Mucosa of stomach (tissue), 1 donor: ENCODE measurements at regions not wholly inside any gene's neighbourhood (a gene's known extent, or its start where the extent isn't known, plus 50 kb on each side); places are given as distances from the start of the nearest gene placed in this dataset.

ENCODE experiments used
- H3K27me3 ChIP-seq: one replicate; pipeline ENCODE4 v1.7.0; 2013; ENCODE audit warnings: mild to moderate bottlenecking, low read length; ENCODE audit not compliant: control insufficient read depth, insufficient read depth
- H3K36me3 ChIP-seq: one replicate; pipeline ENCODE4 v1.7.0; 2013; ENCODE audit warnings: low read length; ENCODE audit not compliant: control insufficient read depth, insufficient read depth
- H3K4me1 ChIP-seq: one replicate; pipeline ENCODE4 v1.7.0; 2013; ENCODE audit warnings: mild to moderate bottlenecking, low read length; ENCODE audit not compliant: control insufficient read depth, insufficient read depth
- H3K4me3 ChIP-seq: one replicate; pipeline ENCODE4 v1.7.0; 2013; ENCODE audit warnings: low read length
- H3K9ac ChIP-seq: one replicate; pipeline ENCODE4 v1.7.0; 2013; ENCODE audit warnings: mild to moderate bottlenecking, low read length, moderate library complexity
- H3K9me3 ChIP-seq: one replicate; pipeline ENCODE4 v1.7.0; 2013; ENCODE audit warnings: mild to moderate bottlenecking, low read length, moderate library complexity; ENCODE audit not compliant: control insufficient read depth
- donor health status: Pancreatic carcinoma.

DNA sequence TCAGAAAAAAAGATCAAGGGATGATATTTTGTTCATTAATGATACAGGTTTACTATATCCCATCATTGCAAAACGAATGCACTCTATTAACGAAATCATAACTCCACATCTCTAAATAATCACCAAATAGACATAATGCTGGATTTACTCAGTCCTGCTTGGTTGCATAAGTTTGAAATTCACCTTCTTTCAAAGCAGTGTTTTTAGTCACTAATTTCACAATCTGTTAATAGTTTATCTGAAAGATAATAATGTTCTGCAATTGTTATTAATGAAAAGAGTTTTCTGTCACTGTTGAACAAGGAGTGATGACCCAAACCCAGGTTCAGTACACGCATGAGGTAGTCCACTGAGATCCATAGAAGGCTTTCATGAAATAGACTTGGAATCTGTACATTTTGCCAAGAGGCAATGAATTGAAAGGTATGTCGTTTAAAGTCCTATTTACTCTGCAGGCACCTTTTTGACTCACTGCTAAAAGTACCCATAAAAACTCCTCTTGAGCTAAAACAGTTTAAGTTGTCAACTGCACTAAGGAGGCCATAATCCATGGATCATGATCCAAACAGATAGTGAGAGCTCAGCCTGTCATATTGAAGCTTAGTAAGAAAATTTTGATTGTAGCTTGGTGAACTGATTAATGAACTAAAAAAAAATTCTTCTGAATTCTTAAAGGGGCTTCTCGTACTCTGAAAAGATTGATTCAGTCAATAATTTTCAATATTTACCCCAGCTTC is 75.6 kb upstream of the MBNL1 start:
- Histone ChIP-seq H3K9me3 (no peaks in the 10 kb centered on the region), H3K27me3 (no peaks in the 10 kb centered on the region), H3K4me3 (no peak overlapping the region), H3K9ac (no peak overlapping the region), H3K4me1 (peaks cover 16% of the 10 kb centered on the region), H3K36me3 (no peaks in the 10 kb centered on the region)

DNA sequence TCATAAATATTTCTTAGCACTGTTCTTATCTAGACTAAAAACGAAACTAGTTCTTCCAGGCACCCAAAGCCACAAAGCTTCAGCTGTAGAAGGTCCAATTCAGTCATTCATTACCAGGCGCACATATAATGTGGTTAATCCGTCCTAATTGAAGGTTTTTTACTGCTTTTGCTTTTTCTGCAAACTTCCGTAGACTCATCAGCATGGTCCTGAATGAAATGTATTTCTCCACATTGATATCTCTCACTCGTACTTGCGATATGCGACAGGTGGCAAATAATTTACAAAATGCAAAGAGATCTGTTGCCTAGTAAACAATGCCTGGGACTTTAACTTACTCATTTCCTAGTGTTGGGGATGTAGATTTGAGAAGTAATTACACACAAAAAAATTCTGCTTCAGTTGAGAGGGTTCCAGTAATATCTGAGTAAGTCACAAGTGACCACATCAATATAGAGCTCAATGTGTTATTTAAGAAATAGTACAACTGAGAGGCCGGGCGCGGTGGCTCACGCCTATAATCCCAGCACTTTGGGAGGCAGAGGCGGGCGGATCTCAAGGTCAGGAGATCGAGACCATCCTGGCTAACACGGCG is 75.0 kb upstream of the MBNL1 start:
- Histone ChIP-seq H3K4me3 (no peak overlapping the region), H3K9me3 (no peaks in the 10 kb centered on the region), H3K27me3 (no peaks in the 10 kb centered on the region), H3K36me3 (no peaks in the 10 kb centered on the region), H3K4me1 (peaks cover 22% of the 10 kb centered on the region), H3K9ac (no peak overlapping the region)

DNA sequence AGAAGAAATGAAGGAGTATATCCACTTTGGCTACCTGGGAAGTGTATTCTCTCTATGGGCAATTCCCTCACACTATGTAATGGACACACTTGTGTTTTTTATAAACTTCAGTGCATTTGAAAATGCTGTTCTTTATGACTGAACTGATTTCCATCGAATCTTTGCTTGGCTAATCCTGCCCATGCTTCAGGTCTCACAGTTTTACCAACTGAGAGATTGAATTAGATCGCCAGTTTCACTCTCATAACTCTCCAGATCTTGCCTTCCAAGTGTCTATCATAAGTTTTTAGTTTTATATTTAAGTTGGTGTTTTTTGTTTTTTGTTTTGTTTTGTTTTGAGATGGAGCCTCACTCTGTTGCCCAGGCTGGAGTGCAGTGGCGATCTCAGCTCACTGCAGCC is 73.5 kb upstream of the MBNL1 start:
- Histone ChIP-seq H3K36me3 (no peaks in the 10 kb centered on the region), H3K27me3 (no peaks in the 10 kb centered on the region), H3K9me3 (no peaks in the 10 kb centered on the region), H3K9ac (no peak overlapping the region), H3K4me3 (no peak overlapping the region), H3K4me1 (peaks cover 23% of the 10 kb centered on the region)

DNA sequence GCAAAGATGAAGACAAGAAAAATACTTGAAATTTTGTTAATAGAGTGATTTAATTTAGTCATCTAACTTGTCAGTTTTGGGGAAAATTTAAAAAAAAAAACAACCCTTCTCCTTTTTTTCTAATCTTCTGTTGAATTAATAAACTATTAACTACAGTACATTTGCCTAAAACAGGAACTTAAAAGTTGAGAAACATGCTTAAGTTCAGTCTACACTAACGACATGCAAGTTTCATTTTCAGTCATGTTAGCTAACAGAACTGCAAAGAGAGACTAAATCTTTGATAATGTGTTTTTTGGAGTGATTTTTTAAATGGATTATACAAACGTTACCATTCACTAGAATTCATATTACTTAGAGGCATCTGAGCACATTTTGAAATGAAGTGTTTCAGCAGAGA is 71.9 kb upstream of the MBNL1 start:
- H3K4me1 ChIP-seq: peaks cover 30% of the 10 kb centered on the region
- no peaks in the 10 kb centered on the region for H3K9me3 ChIP-seq
- no peak overlapping the region for H3K9ac ChIP-seq
- no peaks in the 10 kb centered on the region for H3K27me3 ChIP-seq
- H3K36me3 ChIP-seq: no peaks in the 10 kb centered on the region
- H3K4me3 ChIP-seq: no peak overlapping the region

DNA sequence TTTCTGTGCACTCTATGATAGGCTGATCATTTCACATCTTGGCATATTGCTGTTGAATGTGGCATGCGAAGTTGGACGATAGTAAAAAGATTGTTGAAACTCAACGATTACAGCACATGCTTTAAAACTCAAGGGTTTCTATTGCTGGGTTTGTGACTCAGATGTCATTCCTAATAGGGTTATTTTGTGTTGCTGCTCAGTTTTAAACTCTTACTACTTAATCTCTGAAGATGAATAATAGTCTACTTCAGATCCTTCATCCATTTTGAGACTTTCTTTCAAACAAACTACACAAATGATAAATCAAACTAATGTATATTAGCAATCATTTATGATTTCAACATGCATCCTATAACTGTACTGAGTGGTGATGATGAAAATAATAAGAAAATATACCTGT is 71.3 kb upstream of the MBNL1 start:
- Histone ChIP-seq H3K36me3 (no peaks in the 10 kb centered on the region), H3K4me1 (peaks cover 30% of the 10 kb centered on the region), H3K27me3 (no peaks in the 10 kb centered on the region), H3K9me3 (no peaks in the 10 kb centered on the region), H3K4me3 (no peak overlapping the region), H3K9ac (no peak overlapping the region)

DNA sequence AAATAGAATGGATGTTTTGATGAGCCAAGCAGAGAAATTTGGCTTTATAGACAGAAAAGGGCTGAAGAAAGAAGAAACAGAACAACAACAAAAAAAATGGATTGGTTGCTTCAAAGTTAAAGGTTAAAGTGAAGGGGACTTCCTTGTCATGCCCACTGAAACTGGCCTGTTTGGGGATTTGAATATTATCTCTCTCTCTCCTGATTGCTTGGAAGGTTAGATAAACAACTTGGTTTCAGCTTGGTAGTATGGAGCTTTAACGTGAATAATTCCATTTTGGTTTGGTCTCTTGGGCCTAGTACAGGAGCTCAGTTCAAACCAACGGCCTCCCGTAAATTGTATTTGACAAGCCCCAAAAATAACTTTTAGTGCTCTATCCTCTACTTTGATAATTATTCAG is 70.8 kb upstream of the MBNL1 start:
- no peak overlapping the region for H3K9ac ChIP-seq
- no peak overlapping the region for H3K4me3 ChIP-seq
- H3K4me1 ChIP-seq: peaks cover 29% of the 10 kb centered on the region

DNA sequence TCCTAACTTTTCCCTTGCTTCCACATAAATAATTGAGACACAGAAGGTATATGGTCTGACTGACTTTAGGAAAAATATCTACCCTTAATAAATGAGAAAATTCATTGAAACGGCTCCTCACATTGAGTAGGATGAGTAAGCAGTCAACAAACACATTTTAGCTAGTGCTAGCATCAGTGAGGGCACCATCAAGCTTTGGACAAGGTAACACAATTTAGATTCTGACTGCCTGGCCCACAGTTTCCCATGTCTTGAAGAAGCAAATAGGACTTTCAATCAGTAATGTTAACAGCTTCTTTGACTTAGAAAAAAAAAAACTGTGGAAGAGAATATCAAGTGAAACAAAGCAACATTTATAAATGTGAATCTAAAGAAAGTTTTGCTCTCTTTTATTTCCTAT is 70.1 kb upstream of the MBNL1 start:
- peaks cover 23% of the 10 kb centered on the region for H3K4me1 ChIP-seq
- no peaks in the 10 kb centered on the region for H3K36me3 ChIP-seq
- H3K9ac ChIP-seq: no peak overlapping the region
- H3K27me3 ChIP-seq: no peaks in the 10 kb centered on the region
- no peak overlapping the region for H3K4me3 ChIP-seq
- H3K9me3 ChIP-seq: no peaks in the 10 kb centered on the region

More for the DNA sequence above, 70.8 kb upstream of the MBNL1 start:
- H3K9me3 ChIP-seq: no peaks in the 10 kb centered on the region
- no peaks in the 10 kb centered on the region for H3K36me3 ChIP-seq
- H3K27me3 ChIP-seq: no peaks in the 10 kb centered on the region

DNA sequence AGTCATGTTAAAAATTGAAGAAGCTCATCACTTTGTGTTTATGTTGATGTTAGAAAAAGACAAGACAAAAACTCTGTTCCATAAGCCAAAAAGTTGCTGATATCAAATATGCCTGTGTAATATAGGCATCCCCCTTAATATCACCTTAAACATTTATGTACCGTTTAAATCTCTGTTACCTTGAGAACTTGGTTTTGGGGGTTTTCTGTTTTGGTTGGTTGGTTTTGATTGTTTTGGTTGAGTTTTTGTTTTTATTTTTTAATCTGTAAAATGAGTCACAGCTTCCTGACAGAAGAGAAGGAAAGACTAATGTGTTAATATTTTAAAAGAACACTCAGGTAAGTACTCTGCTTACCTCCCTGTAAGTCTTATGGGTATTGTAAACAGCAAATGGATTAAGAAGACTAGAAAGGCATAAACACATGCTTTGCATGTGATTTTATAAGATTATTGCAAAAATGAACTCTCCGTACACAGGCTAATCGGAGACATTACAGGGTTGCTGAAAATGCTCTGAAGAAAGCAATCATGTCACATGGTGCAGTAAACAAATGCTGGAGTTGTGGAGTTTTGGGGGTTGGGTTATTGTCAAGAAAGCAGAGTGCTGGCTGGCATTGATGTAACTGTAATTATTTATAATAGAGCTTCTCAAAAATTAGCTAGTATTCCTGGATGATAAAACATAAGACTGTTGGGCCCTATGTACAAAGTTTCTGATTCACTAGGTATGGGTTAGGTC is 69.5 kb upstream of the MBNL1 start:
- Histone ChIP-seq H3K27me3 (no peaks in the 10 kb centered on the region), H3K9me3 (no peaks in the 10 kb centered on the region), H3K4me1 (peaks cover 23% of the 10 kb centered on the region), H3K4me3 (no peak overlapping the region), H3K36me3 (no peaks in the 10 kb centered on the region), H3K9ac (no peak overlapping the region)

DNA sequence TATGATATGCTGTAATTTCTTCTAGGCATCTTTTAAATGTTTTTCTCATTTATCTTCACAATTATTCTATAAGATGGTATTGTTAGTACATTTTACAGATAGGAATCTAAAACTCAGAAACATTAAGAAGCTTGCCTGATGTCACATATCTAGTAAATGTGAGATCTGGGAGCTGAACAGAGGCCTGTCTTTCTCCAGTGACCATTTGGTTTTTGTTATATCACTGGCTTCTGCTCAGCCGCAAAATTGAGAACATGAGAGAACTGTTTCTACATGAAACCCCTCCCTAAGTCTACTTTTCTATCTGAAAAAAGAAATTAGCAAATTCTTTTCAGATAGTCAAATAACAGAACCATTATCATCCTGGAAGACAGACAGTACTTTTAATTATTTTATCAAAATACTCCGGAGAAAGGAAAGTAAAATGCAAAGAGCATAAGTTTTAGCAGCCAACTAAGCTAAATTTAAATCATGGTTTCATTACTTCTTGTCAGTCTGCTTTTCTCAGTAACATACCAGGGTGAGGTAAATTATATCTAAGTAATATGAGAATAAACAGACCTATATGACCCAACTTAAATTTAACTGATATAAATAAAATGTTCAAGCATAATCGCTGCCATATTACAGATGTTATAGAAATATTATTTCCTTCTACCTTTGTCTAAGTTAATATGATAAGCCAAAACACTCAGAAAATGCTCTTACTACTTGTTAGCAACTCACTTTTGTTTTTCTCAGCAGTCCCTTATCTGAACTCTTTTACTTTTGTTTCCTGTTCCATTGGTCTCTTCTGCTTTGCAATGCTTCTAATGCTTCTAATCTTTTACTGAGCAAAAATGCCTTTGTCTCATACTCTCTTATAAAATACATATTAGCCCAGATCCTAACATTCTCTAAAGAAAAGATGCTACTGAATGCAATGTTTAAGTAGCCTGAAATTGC is 68.0 kb upstream of the MBNL1 start:
- H3K27me3 ChIP-seq: no peaks in the 10 kb centered on the region
- no peak overlapping the region for H3K4me3 ChIP-seq
- H3K36me3 ChIP-seq: no peaks in the 10 kb centered on the region
- H3K9me3 ChIP-seq: no peaks in the 10 kb centered on the region
- peaks cover 23% of the 10 kb centered on the region for H3K4me1 ChIP-seq
- H3K9ac ChIP-seq: peak overlapping the region; percentile 2

DNA sequence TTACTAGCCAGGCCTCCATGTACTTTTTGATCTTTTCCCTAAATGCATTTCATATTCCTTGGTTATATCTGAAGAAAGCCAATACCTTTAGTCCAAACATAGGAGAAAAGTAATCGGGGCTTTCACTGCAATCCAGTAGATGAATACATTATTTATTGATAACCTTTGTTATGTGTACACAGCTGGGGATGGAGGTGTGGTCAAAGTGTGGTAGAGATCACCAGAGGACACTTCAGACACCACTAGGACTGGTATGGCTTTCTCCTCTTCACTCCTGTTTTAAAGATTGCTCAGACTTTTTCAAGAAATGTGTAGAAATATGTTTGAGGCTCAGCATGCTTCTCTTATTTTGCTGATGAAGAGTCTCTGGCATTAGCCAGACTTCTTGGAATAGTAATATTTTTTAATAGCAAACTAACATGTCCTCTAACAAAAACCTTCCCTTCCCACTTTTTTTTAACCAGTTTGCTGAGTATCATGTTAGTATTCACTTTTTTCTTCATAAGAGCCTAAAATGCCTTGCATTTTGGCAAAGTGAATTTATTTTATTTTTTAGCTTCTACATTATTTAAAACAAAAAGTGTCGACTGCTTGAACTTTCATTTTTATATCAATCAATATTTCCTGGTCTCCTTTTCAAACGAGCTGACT is 65.6 kb upstream of the MBNL1 start:
- peak overlapping the region; percentile 33 for H3K9ac ChIP-seq
- no peak overlapping the region for H3K4me3 ChIP-seq
- H3K27me3 ChIP-seq: no peaks in the 10 kb centered on the region
- H3K9me3 ChIP-seq: no peaks in the 10 kb centered on the region
- peaks cover 18% of the 10 kb centered on the region for H3K4me1 ChIP-seq
- no peaks in the 10 kb centered on the region for H3K36me3 ChIP-seq

DNA sequence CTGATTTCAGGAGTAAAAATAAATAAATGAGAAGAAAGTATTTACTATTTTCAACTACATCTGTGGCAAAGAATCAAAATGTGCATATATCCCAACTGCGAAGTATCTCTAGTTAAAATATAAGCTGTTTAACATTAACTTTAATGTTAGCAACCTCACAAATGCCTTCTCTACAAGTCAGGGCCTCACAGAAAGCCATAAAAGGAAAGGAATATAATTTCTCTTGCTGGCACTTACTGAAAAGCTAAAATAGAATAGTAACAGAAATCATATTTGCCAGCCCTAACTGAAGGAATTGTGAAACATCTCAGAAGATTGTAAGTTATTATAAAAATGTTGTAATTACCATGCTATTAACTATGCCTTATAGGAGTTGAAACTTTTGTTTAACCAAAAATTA is 65.1 kb upstream of the MBNL1 start:
- Histone ChIP-seq H3K9ac (peak overlapping the region; percentile 33), H3K4me1 (peaks cover 13% of the 10 kb centered on the region), H3K4me3 (no peak overlapping the region)

More for the DNA sequence above, 65.1 kb upstream of the MBNL1 start:
- H3K27me3 ChIP-seq: no peaks in the 10 kb centered on the region
- no peaks in the 10 kb centered on the region for H3K36me3 ChIP-seq
- no peaks in the 10 kb centered on the region for H3K9me3 ChIP-seq
